Osteoblast (primary cell): ENCODE measurements at regions not wholly inside any gene's neighbourhood (a gene's known extent, or its start where the extent isn't known, plus 50 kb on each side); places are given as distances from the start of the nearest gene placed in this dataset.

Experiments used
- DNase-seq: peaks from one replicate; pipeline ENCODE4 v3.0.0; 2011; ENCODE audit warnings: low spot score, mixed read lengths; ENCODE audit not compliant: insufficient read length; ENCODE audit errors: missing footprints
- H2AFZ ChIP-seq: 2 replicates; pipeline ENCODE4 v1.6.0; 2011; ENCODE audit warnings: mild to moderate bottlenecking, low read length
- H3K27ac ChIP-seq: 2 replicates; pipeline ENCODE4 v1.5.1; 2011; ENCODE audit warnings: mild to moderate bottlenecking, low read depth, low read length, moderate library complexity
- H3K27me3 ChIP-seq: 2 replicates; pipeline ENCODE4 v1.6.0; 2012; ENCODE audit warnings: mild to moderate bottlenecking, control low read depth, inconsistent platforms, low read length, moderate library complexity; ENCODE audit not compliant: insufficient read depth
- H3K36me3 ChIP-seq: 2 replicates; pipeline ENCODE4 v1.5.1; 2011; ENCODE audit warnings: mild to moderate bottlenecking, low read length, control low read depth, moderate library complexity; ENCODE audit not compliant: insufficient read depth
- H3K4me1 ChIP-seq: 2 replicates; pipeline ENCODE4 v1.5.1; 2011; ENCODE audit warnings: mild to moderate bottlenecking, low read length, control low read depth, moderate library complexity; ENCODE audit not compliant: insufficient read depth
- H3K4me2 ChIP-seq: 2 replicates; pipeline ENCODE4 v1.6.0; 2011; ENCODE audit warnings: mild to moderate bottlenecking, low read length; ENCODE audit not compliant: insufficient read depth
- H3K4me3 ChIP-seq: fragments of 200-600 bp; sonication (generic); 3 replicates; pipeline ENCODE4 v1.5.1; 2012; ENCODE audit warnings: mild to moderate bottlenecking, low read length, inconsistent platforms; ENCODE audit not compliant: insufficient read depth
- H3K79me2 ChIP-seq: 2 replicates; pipeline ENCODE4 v1.6.0; 2012; ENCODE audit warnings: mild to moderate bottlenecking, low read length, control low read depth, inconsistent platforms; ENCODE audit not compliant: insufficient read depth
- H3K9me3 ChIP-seq: 2 replicates; pipeline ENCODE4 v1.5.1; 2011; ENCODE audit warnings: low read depth, low read length, control low read depth
- H4K20me1 ChIP-seq: 2 replicates; pipeline ENCODE4 v1.6.0; 2012; ENCODE audit warnings: mild to moderate bottlenecking, low read length, control low read depth; ENCODE audit not compliant: insufficient read depth
- TF ChIP-seq, protein P1 (sequence below): IDR thresholded peaks from 2 replicates; pipeline ENCODE4 v1.5.1; 2011; ENCODE audit warnings: mild to moderate bottlenecking, low read depth, low read length, moderate library complexity; ENCODE audit errors: extremely low read depth

DNA sequence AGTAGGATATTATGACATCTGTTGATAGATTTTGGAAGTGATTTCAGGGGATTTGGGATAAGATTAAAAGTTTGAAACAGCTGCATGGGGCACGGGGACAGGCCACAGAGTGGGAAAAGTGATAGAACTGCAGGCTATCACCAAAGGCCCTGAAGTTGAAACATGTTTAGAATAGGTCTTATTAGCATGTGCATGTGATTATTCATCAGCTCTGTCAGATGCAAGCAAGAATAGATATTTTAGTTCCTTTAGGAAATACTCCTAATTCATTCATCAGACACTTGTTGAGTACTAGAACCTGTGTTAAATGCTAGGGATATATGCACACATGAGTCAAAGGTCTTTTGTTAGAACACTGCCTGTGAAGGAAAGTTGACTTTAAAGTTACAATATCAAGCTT lies 261.2 kb upstream of the MAN1A1 start:
- peaks cover 18% of the 10 kb centered on the region for H3K4me1 ChIP-seq
- H3K9me3 ChIP-seq = no peaks in the 10 kb centered on the region
- no peak overlapping the region for H3K4me2 ChIP-seq
- no peak overlapping the region for H3K27ac ChIP-seq
- no peak for DNase-seq
- TF ChIP-seq, protein P1, sequence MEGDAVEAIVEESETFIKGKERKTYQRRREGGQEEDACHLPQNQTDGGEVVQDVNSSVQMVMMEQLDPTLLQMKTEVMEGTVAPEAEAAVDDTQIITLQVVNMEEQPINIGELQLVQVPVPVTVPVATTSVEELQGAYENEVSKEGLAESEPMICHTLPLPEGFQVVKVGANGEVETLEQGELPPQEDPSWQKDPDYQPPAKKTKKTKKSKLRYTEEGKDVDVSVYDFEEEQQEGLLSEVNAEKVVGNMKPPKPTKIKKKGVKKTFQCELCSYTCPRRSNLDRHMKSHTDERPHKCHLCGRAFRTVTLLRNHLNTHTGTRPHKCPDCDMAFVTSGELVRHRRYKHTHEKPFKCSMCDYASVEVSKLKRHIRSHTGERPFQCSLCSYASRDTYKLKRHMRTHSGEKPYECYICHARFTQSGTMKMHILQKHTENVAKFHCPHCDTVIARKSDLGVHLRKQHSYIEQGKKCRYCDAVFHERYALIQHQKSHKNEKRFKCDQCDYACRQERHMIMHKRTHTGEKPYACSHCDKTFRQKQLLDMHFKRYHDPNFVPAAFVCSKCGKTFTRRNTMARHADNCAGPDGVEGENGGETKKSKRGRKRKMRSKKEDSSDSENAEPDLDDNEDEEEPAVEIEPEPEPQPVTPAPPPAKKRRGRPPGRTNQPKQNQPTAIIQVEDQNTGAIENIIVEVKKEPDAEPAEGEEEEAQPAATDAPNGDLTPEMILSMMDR = no peak
- no peaks in the 10 kb centered on the region for H3K79me2 ChIP-seq
- no peak overlapping the region for H2AFZ ChIP-seq
- H3K36me3 ChIP-seq = no peaks in the 10 kb centered on the region
- no peaks in the 10 kb centered on the region for H3K27me3 ChIP-seq
- H3K4me3 ChIP-seq = no peak overlapping the region
- H4K20me1 ChIP-seq = no peaks in the 10 kb centered on the region

DNA sequence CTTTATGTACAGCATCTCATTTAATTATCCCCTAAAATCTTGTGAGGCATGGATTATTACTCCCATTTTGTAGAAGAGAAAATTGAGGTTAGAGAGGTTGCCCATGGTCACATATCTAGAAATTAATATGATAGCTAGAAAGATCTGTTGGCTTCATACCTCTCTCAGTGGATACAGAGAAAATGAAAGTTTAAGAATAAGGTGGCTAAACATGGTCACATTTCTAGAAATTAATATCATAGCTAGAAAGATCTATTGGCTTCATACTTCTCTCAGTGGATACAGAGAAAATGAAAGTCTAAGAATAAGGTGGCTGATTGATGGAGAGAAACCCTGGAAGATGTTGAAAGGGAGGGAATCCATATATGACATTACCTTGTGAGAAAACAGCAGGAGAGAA lies 260.7 kb upstream of the MAN1A1 start:
- Histone ChIP-seq H3K36me3 (no peaks in the 10 kb centered on the region), H3K4me1 (peaks cover 18% of the 10 kb centered on the region), H3K9me3 (no peaks in the 10 kb centered on the region), H3K27ac (no peak overlapping the region), H3K27me3 (no peaks in the 10 kb centered on the region), H2AFZ (no peak overlapping the region), H3K4me2 (no peak overlapping the region), H4K20me1 (no peaks in the 10 kb centered on the region), H3K4me3 (no peak overlapping the region), H3K79me2 (no peaks in the 10 kb centered on the region)
- TF ChIP-seq, protein P1 = no peak
- DNase-seq = no peak

DNA sequence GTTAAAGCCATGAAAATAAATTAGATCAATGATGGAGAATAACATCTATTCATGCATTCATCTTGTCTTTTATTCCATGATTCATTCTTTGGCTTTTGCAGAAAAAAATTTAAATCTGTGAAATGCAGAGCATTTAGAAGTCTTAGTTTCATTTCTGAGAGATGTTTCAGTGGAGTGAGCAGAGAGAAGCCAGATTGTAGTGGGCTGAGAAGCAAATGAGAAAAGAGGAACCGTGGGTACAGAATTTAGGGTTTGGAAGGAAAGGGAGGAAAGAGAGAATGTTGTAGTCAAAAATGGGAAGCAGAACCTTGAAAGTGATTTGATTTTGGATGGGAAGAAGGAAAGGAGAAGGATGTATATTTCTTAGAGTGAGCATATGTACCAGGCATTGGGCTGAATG lies 260.3 kb upstream of the MAN1A1 start:
- no peaks in the 10 kb centered on the region for H3K79me2 ChIP-seq
- H2AFZ ChIP-seq = no peak overlapping the region
- no peak for DNase-seq
- H3K27ac ChIP-seq = no peak overlapping the region
- TF ChIP-seq, protein P1 = no peak
- no peaks in the 10 kb centered on the region for H3K36me3 ChIP-seq
- H3K4me3 ChIP-seq = no peak overlapping the region
- H3K27me3 ChIP-seq = no peaks in the 10 kb centered on the region
- no peaks in the 10 kb centered on the region for H3K9me3 ChIP-seq
- H3K4me1 ChIP-seq = peaks cover 18% of the 10 kb centered on the region
- H3K4me2 ChIP-seq = no peak overlapping the region
- no peaks in the 10 kb centered on the region for H4K20me1 ChIP-seq

DNA sequence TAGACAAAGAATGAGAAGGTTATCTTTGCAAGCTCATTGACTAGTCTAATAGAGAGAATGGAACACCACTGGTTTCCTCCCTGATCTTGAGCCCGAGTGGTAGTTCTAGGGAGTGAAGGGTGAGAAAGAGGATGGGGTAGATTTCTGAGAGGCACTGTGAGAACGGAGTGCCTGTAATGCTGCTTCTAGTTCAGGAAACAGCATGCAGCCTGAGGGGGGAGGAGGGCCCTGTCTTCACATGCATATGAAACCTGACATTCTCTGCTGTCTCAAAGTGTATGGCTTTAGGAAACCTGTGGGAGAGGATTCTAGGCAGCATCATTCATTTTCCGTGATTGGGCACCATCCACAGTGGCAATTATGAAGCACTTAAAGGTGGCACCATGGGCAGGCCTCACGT lies 259.4 kb upstream of the MAN1A1 start:
- H3K4me3 ChIP-seq = no peak overlapping the region
- H4K20me1 ChIP-seq = no peaks in the 10 kb centered on the region
- no peaks in the 10 kb centered on the region for H3K27me3 ChIP-seq
- no peak overlapping the region for H2AFZ ChIP-seq
- peaks cover 14% of the 10 kb centered on the region for H3K4me1 ChIP-seq
- H3K79me2 ChIP-seq = no peaks in the 10 kb centered on the region
- TF ChIP-seq, protein P1 = no peak
- H3K27ac ChIP-seq = no peak overlapping the region
- no peaks in the 10 kb centered on the region for H3K9me3 ChIP-seq
- no peak overlapping the region for H3K4me2 ChIP-seq
- H3K36me3 ChIP-seq = no peaks in the 10 kb centered on the region
- DNase-seq = no peak
